K562 (cell line): ENCODE measurements at regions not wholly inside any gene's neighbourhood (a gene's known extent, or its start where the extent isn't known, plus 50 kb on each side); places are given as distances from the start of the nearest gene placed in this dataset.

Experiments used
- CEBPG ChIP-seq, 3 experiments: fragments of 200-800 bp in 1 of 3; sonication (Bioruptor generic) in 1 of 3; sonication (generic) in 1 of 3; formaldehyde crosslinking in 1 of 3; IDR thresholded peaks in 2 of 3; conservative IDR thresholded peaks in 1 of 3; 2 replicates each; pipeline versions ENCODE4 v1.6.1 to v1.8.0; 2016 to 2022; ENCODE audit warnings: missing compliant biosample characterization in 2 of 3, missing genetic modification characterization in 2 of 3, mild to moderate bottlenecking in 1 of 3, missing genetic modification reagents in 1 of 3
- CTCF ChIP-seq, 3 experiments: IDR thresholded peaks in 2 of 3; conservative IDR thresholded peaks in 1 of 3; 2 replicates each; pipeline ENCODE4 v1.5.1; 2011 to 2012; ENCODE audit warnings: low read length in 3 of 3, mild to moderate bottlenecking in 3 of 3, control low read depth in 2 of 3, improper control_type of control experiment in 1 of 3, inconsistent platforms in 1 of 3, low read depth in 1 of 3, mixed read lengths in 1 of 3, moderate library complexity in 1 of 3; ENCODE audit not compliant: insufficient read depth in 2 of 3
- ELF2 ChIP-seq: fragments of 250-450 bp; sonication (Bioruptor Pico); IDR thresholded peaks from 2 replicates; pipeline ENCODE4 v1.5.0; 2021; ENCODE audit warnings: mild to moderate bottlenecking
- FOXP4 ChIP-seq: sonication (generic); formaldehyde crosslinking; IDR thresholded peaks from 2 replicates; pipeline ENCODE4 v1.8.0; 2022; ENCODE audit warnings: mild to moderate bottlenecking, missing genetic modification reagents, borderline replicate concordance
- HNRNPK ChIP-seq: fragments of 200-400 bp; formaldehyde crosslinking; IDR thresholded peaks from one replicate; pipeline ENCODE4 v1.6.1; 2018; ENCODE audit warnings: mild to moderate bottlenecking, low read depth, low read length; ENCODE audit not compliant: poor library complexity, severe bottlenecking
- KLF6 ChIP-seq: fragments of 250-450 bp; sonication (Bioruptor Pico); IDR thresholded peaks from 2 replicates; pipeline ENCODE4 v1.4.0; 2020; ENCODE audit warnings: mild to moderate bottlenecking, moderate library complexity, borderline replicate concordance
- PHB2 ChIP-seq: fragments of 450-650 bp; IDR thresholded peaks from 2 replicates; pipeline ENCODE4 v1.6.1; 2017; ENCODE audit warnings: low read depth
- POLR2AphosphoS2 ChIP-seq: IDR thresholded peaks from 2 replicates; pipeline ENCODE4 v1.6.1; 2012; ENCODE audit warnings: low read length, improper control_type of control experiment
- RAD21 ChIP-seq, 2 experiments: fragments of 250-450 bp in 1 of 2; fragments of 450-650 bp in 1 of 2; sonication (Bioruptor Pico) in 1 of 2; formaldehyde crosslinking in 1 of 2; IDR thresholded peaks in 1 of 2; conservative IDR thresholded peaks in 1 of 2; 2 replicates each; pipeline versions ENCODE4 v1.4.0 to v1.8.0; 2020 to 2022; ENCODE audit warnings: mild to moderate bottlenecking in 2 of 2, moderate library complexity in 1 of 2
- RBM25 ChIP-seq: fragments of 200-400 bp; formaldehyde crosslinking; IDR thresholded peaks from 2 replicates; pipeline ENCODE4 v1.6.1; 2018; ENCODE audit warnings: low read length, low read depth, moderate library complexity; ENCODE audit not compliant: severe bottlenecking
- ZNF274 ChIP-seq: IDR thresholded peaks from 2 replicates; pipeline ENCODE4 v1.6.1; 2011; ENCODE audit warnings: low read depth, mild to moderate bottlenecking, low read length, moderate library complexity, borderline replicate concordance

GRCh38 chr2:175436076-175436475, 254.6 kb upstream of the ATP5MC3 start:
- TF ChIP-seq ELF2 (no peak), CTCF (IDR thresholded peaks at IDR 0.05 in 2 of 3, conservative IDR thresholded peaks at IDR 0.05 in 1 of 3; ENCODE audit: insufficient read depth in 2 of 3, low read depth in 1 of 3, low read length in 3 of 3) (no peak), PHB2 (no peak), POLR2AphosphoS2 (no peak), KLF6 (CRISPR knock-in tag) (no peak), ZNF274 (no peak), RAD21 (CRISPR knock-in tag; conservative IDR thresholded peaks at IDR 0.05 in 1 of 2, IDR thresholded peaks at IDR 0.05 in 1 of 2) (no peak), RBM25 (no peak), CEBPG (CRISPR knock-in tag; IDR thresholded peaks at IDR 0.05) (no peak), CEBPG (tag; conservative IDR thresholded peaks at IDR 0.05 in 1 of 2, IDR thresholded peaks at IDR 0.05 in 1 of 2) (no peak), FOXP4 (CRISPR knock-in tag) (no peak), HNRNPK (no peak)
